ENCODE measurements at regions not wholly inside any gene's neighbourhood (a gene's known extent, or its start where the extent isn't known, plus 50 kb on each side); places are given as distances from the start of the nearest gene placed in this dataset.
"Not testable (repeated sequence)": the region's sequence is repeated elsewhere in the genome, so short reads cannot be mapped to it uniquely, and the experiment has no call there.

DNA sequence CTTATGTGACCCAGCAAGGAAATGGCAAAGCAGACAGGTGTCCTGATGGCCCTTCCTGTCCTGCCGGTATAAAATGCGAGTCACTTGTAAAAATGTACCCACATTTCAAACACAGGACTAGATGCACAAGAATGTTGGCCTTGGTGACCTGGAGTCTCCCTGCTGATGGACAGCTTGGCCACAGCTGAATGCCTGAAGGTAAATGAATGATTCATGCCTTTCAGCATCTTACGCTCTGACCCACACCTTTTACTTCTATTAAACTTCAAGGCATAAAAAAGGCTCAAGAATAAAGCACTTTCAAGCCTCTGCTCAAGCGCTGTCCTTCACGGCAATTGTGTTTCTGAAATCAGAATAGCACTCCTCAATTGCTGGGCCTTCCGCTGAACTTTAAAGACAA is 228.0 kb upstream of the SLCO3A1 start:
- no peak for DNase-seq

DNA sequence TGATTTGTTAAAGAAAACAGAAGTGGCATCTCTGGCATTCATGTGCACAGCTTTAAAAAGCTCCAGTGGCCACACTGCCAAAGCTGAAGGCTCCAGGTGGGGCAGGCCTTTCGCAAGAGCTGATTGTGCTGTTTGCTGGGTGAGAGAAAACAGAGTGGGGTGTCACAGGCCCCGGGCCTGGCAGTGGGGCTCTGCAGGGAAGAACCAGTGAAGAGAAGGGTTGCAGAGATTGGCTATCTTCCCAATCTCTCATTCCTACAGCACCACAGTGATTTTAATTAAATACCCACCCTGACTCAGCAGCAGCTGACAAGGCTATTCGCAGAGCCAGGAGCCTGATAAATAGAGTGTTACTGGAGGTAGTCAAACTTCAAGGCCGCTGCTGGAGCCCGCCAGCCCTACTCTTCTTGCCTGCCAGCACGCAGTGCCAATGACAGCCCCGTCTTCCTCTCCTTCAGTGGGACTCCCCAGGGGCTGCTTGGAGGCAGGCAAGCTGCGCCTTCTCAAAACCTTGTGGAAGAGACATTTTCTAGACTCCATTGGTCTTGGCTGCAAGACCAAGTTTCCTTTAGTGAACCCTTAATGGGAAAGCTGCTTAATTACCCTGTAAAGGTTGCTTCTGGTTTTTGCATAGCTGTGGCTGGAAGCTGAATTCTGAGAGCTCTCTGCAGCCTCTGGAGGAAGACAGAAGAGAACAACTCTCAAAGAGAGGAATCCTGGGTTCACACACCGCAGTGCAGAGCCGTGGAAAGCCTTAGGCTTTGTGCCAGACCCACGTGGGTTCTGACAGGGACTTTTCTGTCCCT is 225.8 kb upstream of the SLCO3A1 start:
- DNase-seq, result no peak

- no peak for DNase-seq
Measured at GRCh38 chr15:91630090-91630489, 223.4 kb upstream of the SLCO3A1 start.

DNA sequence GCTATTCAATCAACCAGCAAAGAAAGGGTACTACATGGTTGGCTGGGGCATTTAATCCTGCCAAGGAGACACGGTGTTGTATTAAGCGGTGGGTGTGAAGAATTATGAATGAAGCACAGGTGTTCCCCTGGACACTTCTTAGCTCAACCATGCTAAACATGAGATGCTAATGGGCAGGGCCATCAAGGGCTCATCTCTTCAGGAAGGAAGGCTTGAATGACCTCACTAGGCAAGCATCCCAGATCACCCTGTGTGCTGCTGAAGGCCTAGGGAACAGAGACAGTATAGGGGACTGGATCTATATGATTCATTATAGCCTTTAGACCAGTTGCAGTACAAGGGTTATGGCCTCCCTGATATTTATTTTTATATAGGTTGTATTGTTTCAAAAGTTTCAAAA is 221.3 kb upstream of the SLCO3A1 start:
- no peak for DNase-seq

- no peak for DNase-seq
Measured at GRCh38 chr15:91632981-91633380, 220.5 kb upstream of the SLCO3A1 start.

- DNase-seq, result no peak
Measured at GRCh38 chr15:91634179-91634578, 219.3 kb upstream of the SLCO3A1 start.

- DNase-seq, result no peak
Measured at GRCh38 chr15:91635080-91635479, 218.4 kb upstream of the SLCO3A1 start.

GRCh38 chr15:91635641-91636040 is 217.9 kb upstream of the SLCO3A1 start:
- no peak for DNase-seq

DNA sequence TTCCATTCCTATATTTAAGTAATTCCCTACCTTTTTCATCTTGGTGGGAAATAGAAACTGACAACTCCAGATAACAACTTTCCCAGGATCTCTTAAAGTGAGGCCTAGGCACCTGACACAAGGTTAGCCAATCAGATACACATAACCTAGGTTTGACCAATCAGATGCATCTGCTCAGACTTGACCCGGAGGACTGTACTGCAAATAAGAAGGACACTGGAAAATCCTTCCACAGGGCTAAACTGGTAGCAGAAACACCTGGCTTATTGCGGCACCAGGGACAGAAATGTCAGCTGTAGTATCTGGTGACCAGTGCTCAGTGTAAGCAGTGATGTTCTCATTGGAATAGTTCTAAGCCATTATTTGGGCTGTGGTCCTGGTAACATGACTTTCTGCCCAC is 204.5 kb upstream of the SLCO3A1 start:
- DNase-seq, result no peak

DNA sequence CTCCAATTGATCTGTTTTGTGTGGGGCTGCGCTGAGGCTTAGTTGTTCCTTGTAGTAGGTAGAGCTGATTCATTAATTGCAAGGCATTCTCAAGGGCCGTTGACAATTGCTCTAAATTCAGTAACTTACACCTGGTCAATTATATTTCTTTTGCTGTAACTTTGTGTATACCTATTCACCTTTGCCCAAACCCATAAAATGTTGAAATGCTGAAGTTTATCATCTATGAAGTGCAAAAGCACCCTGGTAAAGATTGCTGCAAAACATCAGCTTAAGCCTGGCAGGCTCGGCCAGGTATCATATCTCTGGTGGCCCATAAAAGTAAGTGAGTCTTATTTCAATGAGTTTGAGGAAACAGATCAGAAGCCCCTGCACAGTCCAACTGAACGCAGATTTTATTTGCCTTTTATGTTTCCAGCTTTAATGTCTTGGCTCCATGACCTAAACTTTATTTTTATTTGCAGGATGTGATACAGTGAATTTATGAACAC is 203.6 kb upstream of the SLCO3A1 start:
- DNase-seq, result no peak

DNA sequence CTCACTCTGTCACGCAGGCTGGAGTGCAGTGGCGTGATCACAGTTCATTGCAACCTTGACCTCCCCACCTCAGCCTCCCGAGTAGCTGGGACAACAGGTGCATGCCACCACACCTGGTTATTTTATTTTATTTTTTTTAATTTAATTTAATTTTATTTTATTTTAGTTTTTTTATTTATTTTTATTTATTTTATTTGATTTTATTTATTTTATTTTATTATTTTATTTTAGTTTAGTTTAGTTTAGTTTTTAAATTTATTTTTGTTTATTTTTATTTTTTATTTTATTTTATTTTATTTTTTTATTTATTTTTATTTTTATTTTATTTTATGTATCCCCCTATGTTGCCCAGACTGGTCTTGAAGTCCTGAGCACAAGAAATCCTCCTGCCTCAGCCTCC is 202.3 kb upstream of the SLCO3A1 start:
- DNase-seq, result no peak

GRCh38 chr15:91652610-91653207 is 200.8 kb upstream of the SLCO3A1 start:
- DNase-seq, result no peak

- DNase-seq, result not testable (repeated sequence)
Measured at GRCh38 chr15:91655563-91656290, 197.8 kb upstream of the SLCO3A1 start.

- no peak for DNase-seq
Measured at GRCh38 chr15:91660174-91660649, 193.3 kb upstream of the SLCO3A1 start.

DNA sequence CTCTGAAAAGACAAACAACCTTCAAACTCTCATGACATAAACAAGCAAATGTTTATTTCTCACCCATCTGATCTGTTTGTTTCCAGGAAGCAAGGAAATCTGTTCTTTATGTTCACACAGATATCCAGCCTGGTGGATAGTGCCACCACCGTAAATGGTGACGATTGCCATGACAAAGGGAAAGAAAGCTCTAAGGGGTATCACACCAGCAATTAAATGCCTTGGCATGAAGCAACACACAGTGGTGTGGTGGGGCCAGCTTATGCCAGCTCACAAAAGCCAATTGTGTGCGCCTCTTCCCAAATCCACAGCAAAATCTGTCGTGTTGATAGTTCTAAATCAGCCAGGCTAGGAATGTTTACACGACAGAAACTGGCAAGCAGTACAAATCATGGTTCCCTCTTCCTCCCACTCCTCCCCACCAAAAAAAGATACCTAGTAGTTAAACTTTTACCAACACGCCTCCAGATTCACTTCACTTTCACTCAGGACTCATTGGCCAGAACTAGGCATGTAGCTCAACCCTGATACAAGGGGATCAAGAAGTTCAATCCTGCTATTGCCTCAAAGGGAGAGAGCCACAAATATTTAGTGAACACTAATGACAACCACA is 189.2 kb upstream of the SLCO3A1 start:
- DNase-seq, result no peak

DNA sequence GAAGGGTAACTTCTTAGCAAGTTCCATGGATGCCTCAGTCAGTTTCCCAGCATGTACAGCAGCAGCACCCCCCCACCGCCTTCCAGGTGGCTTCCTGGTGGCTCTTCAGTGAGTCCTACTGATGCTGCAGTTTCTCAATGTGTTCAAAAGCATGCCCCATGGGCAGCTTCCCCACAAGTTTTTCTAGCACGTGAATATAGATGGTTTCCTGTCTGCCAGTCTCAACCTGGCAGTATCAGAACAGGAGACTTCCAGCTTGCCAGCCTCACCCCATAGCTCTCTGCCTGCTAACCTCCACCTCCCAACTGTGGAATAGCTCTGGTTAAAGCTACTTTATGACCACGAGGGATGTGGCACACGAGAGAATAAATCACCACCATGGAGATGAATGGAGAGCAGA is 188.3 kb upstream of the SLCO3A1 start:
- no peak for DNase-seq

- DNase-seq, result no peak
Measured at GRCh38 chr15:91668370-91668769, 185.1 kb upstream of the SLCO3A1 start.

DNA sequence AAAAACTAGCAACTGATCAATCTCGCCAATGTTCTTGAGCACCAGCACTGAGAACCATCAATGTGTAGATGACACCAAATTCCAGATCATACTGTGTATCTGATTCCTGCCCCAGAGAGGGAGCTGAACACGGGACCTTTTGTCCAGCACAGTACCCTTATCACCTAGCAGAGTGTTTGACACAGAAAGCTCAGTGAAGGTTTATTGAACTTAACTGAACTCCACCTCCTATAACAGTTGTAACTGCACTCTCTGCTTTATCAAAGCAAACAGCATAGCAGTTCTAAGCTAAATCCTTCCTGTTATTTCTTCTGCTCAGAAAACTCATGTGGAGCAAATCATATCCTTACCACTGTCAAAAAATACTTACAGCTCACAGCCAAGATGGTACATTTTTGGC is 183.4 kb upstream of the SLCO3A1 start:
- no peak for DNase-seq

- DNase-seq, result no peak
Measured at GRCh38 chr15:91678003-91678402, 175.5 kb upstream of the SLCO3A1 start.

GRCh38 chr15:91679447-91679846 is 174.1 kb upstream of the SLCO3A1 start:
- no peak for DNase-seq

DNA sequence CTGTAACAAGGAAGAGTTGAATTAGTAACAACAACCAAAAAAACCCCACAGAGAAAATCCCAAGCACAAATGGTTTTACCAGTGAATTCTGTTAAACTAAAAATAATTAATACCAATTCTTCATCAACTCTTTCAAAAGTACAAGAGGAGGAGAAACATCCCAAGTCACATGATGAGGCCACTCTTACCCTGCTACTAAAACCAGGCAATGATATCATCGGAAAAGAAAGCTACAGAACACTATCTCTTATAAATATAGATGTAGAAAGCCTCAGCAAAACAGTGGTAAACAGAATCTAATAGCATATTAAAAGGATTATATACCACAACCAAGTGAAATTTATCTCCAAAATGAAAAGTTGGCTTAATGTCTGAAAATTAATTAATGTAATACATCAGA is 168.1 kb upstream of the SLCO3A1 start:
- DNase-seq, result no peak

- DNase-seq, result no peak
Measured at GRCh38 chr15:91688811-91689210, 164.7 kb upstream of the SLCO3A1 start.

- DNase-seq, result no peak
Measured at GRCh38 chr15:91689377-91689776, 164.1 kb upstream of the SLCO3A1 start.
